ENCODE measurements at regions not wholly inside any gene's neighbourhood (a gene's known extent, or its start where the extent isn't known, plus 50 kb on each side); places are given as distances from the start of the nearest gene placed in this dataset.
A peak's percentile ranks its signal among the peaks of the same experiment; 100 is the strongest.

GRCh38 chr22:34975721-34976120 lies 90.2 kb upstream of the ISX start:
- TF ChIP-seq CTCF (IDR thresholded peaks at IDR 0.05; ENCODE audit: low read depth, low read length, missing input control) (peak; percentile 3), SP1 (IDR thresholded peaks at IDR 0.05) (no peak), MAX (IDR thresholded peaks at IDR 0.05) (no peak), JUND (IDR thresholded peaks at IDR 0.05) (no peak), TAF1 (conservative IDR thresholded peaks at IDR 0.05) (no peak)
